H9 (cell line): ENCODE measurements at regions not wholly inside any gene's neighbourhood (a gene's known extent, or its start where the extent isn't known, plus 50 kb on each side); places are given as distances from the start of the nearest gene placed in this dataset.
A peak's percentile ranks its signal among the peaks of the same experiment; 100 is the strongest.

ENCODE experiments used
- DNase-seq: peaks from one replicate; pipeline ENCODE4 v3.0.0-alpha.2; 2017
- H2AFZ ChIP-seq: one replicate; pipeline ENCODE4 v1.6.1; 2013; ENCODE audit warnings: mild to moderate bottlenecking, low read length, control low read depth, moderate library complexity
- H2AK5ac ChIP-seq: 2 replicates; pipeline ENCODE4 v1.6.1; 2013; ENCODE audit warnings: low read length, control low read depth, mixed read lengths; ENCODE audit not compliant: insufficient read length
- H2BK120ac ChIP-seq: one replicate; pipeline ENCODE4 v1.6.1; 2013; ENCODE audit warnings: low read depth, mild to moderate bottlenecking, low read length, control low read depth, inconsistent platforms; ENCODE audit not compliant: poor library complexity, severe bottlenecking
- H2BK12ac ChIP-seq: 2 replicates; pipeline ENCODE4 v1.6.1; 2013; ENCODE audit warnings: low read length, control low read depth, mixed read lengths, low read depth; ENCODE audit not compliant: insufficient read length
- H2BK15ac ChIP-seq: 2 replicates; pipeline ENCODE4 v1.6.1; 2013; ENCODE audit warnings: low read depth, low read length, control low read depth
- H2BK20ac ChIP-seq: one replicate; pipeline ENCODE4 v1.6.1; 2013; ENCODE audit warnings: low read depth, mild to moderate bottlenecking, low read length, control low read depth, inconsistent platforms; ENCODE audit not compliant: poor library complexity, severe bottlenecking
- H2BK5ac ChIP-seq: 2 replicates; pipeline ENCODE4 v1.6.1; 2013; ENCODE audit warnings: low read length, control low read depth, mixed read lengths; ENCODE audit not compliant: insufficient read length
- H3K14ac ChIP-seq: 2 replicates; pipeline ENCODE4 v1.6.1; 2013; ENCODE audit warnings: low read length, control low read depth; ENCODE audit not compliant: insufficient read depth
- H3K18ac ChIP-seq: 2 replicates; pipeline ENCODE4 v1.6.1; 2013; ENCODE audit warnings: low read depth, mild to moderate bottlenecking, mixed read lengths, low read length, control low read depth; ENCODE audit not compliant: insufficient read length
- H3K23ac ChIP-seq: 2 replicates; pipeline ENCODE4 v1.6.1; 2013; ENCODE audit warnings: low read length, control low read depth, mixed read lengths, low read depth; ENCODE audit not compliant: insufficient read length
- H3K23me2 ChIP-seq: 2 replicates; pipeline ENCODE4 v1.6.1; 2013; ENCODE audit warnings: low read depth, mild to moderate bottlenecking, mixed read lengths, low read length, control low read depth; ENCODE audit not compliant: insufficient read length, poor library complexity, severe bottlenecking
- H3K27ac ChIP-seq: 2 replicates; pipeline ENCODE4 v1.5.1; 2013; ENCODE audit warnings: low read length, control low read depth, mixed read lengths, low read depth; ENCODE audit not compliant: insufficient read length
- H3K27me3 ChIP-seq: 2 replicates; pipeline ENCODE4 v1.6.1; 2013; ENCODE audit warnings: low read length, control low read depth, inconsistent platforms; ENCODE audit not compliant: insufficient read depth
- H3K4ac ChIP-seq: 2 replicates; pipeline ENCODE4 v1.6.1; 2013; ENCODE audit warnings: low read depth, mild to moderate bottlenecking, control low read depth, inconsistent platforms, low read length, moderate library complexity
- H3K4me1 ChIP-seq: 2 replicates; pipeline ENCODE4 v1.6.1; 2013; ENCODE audit warnings: low read length, control low read depth, inconsistent platforms; ENCODE audit not compliant: insufficient read depth
- H3K4me2 ChIP-seq: 2 replicates; pipeline ENCODE4 v1.6.1; 2013; ENCODE audit warnings: low read length, control low read depth, mixed read lengths; ENCODE audit not compliant: insufficient read length, insufficient read depth
- H3K56ac ChIP-seq: 2 replicates; pipeline ENCODE4 v1.6.1; 2013; ENCODE audit warnings: low read depth, mild to moderate bottlenecking, mixed read lengths, low read length, control low read depth; ENCODE audit not compliant: insufficient read length
- H3K79me1 ChIP-seq: 2 replicates; pipeline ENCODE4 v1.6.1; 2013; ENCODE audit warnings: low read depth, mild to moderate bottlenecking, moderate library complexity, low read length, control low read depth, inconsistent platforms; ENCODE audit not compliant: insufficient read depth, poor library complexity, severe bottlenecking
- H3K79me2 ChIP-seq: 2 replicates; pipeline ENCODE4 v1.6.1; 2013; ENCODE audit warnings: low read length, control low read depth, inconsistent platforms; ENCODE audit not compliant: insufficient read depth
- H3K9ac ChIP-seq: 2 replicates; pipeline ENCODE4 v1.6.1; 2013; ENCODE audit warnings: low read length, control low read depth, mixed read lengths; ENCODE audit not compliant: insufficient read length; ENCODE audit errors: extremely low read depth
- H3K9me3 ChIP-seq: one replicate; pipeline ENCODE4 v1.6.1; 2013; ENCODE audit warnings: low read depth, low read length, inconsistent platforms; ENCODE audit not compliant: control insufficient read depth
- H3T11ph ChIP-seq: one replicate; pipeline ENCODE4 v1.6.1; 2013; ENCODE audit warnings: mild to moderate bottlenecking, low read length, control low read depth, inconsistent platforms
- H4K20me1 ChIP-seq: one replicate; pipeline ENCODE4 v1.6.1; 2013; ENCODE audit not compliant: control insufficient read depth, insufficient read length, insufficient read depth
- H4K5ac ChIP-seq: 2 replicates; pipeline ENCODE4 v1.6.1; 2013; ENCODE audit warnings: low read depth, mild to moderate bottlenecking, mixed read lengths, low read length, control low read depth; ENCODE audit not compliant: insufficient read length
- H4K8ac ChIP-seq: replicated peaks from 2 replicates; pipeline ENCODE4 v1.6.1; 2013; ENCODE audit warnings: low read length, control low read depth, mixed read lengths, low read depth; ENCODE audit not compliant: insufficient read length
- H4K91ac ChIP-seq: 2 replicates; pipeline ENCODE4 v1.6.1; 2013; ENCODE audit warnings: low read depth, mild to moderate bottlenecking, moderate library complexity, mixed read lengths, low read length, control low read depth; ENCODE audit not compliant: insufficient read length
- H3K27ac Mint-ChIP-seq, 3 experiments: 2 replicates in 2 of 3; 3 replicates in 1 of 3; pipeline ENCODE4 v1.8.0; 2020 to 2021; ENCODE audit warnings: mixed read lengths in 3 of 3, mild to moderate bottlenecking in 1 of 3, moderate library complexity in 1 of 3
- H3K27me3 Mint-ChIP-seq: 2 replicates; pipeline ENCODE4 v1.8.0; 2021; ENCODE audit warnings: low read depth, mild to moderate bottlenecking, moderate library complexity, mixed read lengths
- H3K36me3 Mint-ChIP-seq, 3 experiments: 2 replicates in 2 of 3; 3 replicates in 1 of 3; pipeline ENCODE4 v1.8.0; 2020 to 2021; ENCODE audit warnings: low read depth in 3 of 3, mixed read lengths in 3 of 3; ENCODE audit not compliant: insufficient read depth in 1 of 3
- H3K4me1 Mint-ChIP-seq, 2 experiments: 2 replicates each; pipeline ENCODE4 v1.8.0; 2020; ENCODE audit warnings: mixed read lengths in 2 of 2
- H3K4me3 Mint-ChIP-seq, 2 experiments: 2 replicates in 1 of 2; 3 replicates in 1 of 2; pipeline ENCODE4 v1.8.0; 2020 to 2021; ENCODE audit warnings: mild to moderate bottlenecking in 2 of 2, mixed read lengths in 2 of 2, moderate library complexity in 1 of 2
- H3K9me3 Mint-ChIP-seq, 2 experiments: 2 replicates in 1 of 2; 3 replicates in 1 of 2; pipeline ENCODE4 v1.8.0; 2020; ENCODE audit warnings: mild to moderate bottlenecking in 2 of 2, mixed read lengths in 2 of 2, moderate library complexity in 1 of 2
- WGBS: extraction: QIAGEN DNeasy Blood & Tissue Kit; methylation state at CpG from one replicate; pipeline ENCODE4 v1.1.7; 2013; ENCODE audit warnings: missing lambda C conversion rate, low lambda C conversion rate, mixed read lengths; ENCODE audit not compliant: insufficient read length; ENCODE audit errors: extremely low coverage; 5-methylcytosine and 5-hydroxymethylcytosine counted together
- TF ChIP-seq, protein P1 (sequence below): fragments of 200-600 bp; sonication (generic); conservative IDR thresholded peaks from 3 replicates; pipeline ENCODE4 v1.8.0; 2021; ENCODE audit warnings: antibody characterized with exemption, mild to moderate bottlenecking

DNA sequence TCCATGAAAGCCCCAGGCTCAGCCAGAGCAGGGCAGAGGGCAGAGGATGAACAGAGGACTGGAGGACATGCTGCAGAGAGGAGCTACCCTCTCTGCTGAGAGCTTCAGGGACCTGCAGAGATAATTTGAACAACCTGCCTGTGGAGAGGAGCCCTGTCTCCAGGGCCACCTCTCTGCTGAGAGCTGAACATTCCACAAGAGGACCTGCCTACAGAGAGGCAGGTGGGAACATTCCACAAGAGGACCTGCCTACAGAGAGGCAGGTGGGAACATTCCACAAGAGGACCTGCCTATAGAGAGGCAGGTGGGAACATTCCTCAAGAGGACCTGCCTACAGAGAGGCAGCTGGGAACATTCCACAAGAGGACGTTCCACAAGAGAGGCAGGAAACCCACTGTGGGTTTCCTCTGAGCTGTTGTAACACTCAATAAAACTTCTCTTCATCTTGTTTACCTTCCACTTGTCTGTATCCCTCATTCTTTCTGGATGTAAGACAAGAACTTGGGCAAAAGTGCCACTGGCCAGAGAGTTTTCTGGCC lies 551.9 kb upstream of the CA10 start:
- no peak for DNase-seq
- no peaks in the 10 kb centered on the region for H3K23me2 ChIP-seq
- no peak overlapping the region for H3K4me3 Mint-ChIP-seq

More for the DNA sequence above, 551.9 kb upstream of the CA10 start:
- H3K27me3 ChIP-seq, result no peaks in the 10 kb centered on the region
- no peak overlapping the region for H2AK5ac ChIP-seq
- H3K27me3 Mint-ChIP-seq, result no peaks in the 10 kb centered on the region
- H4K20me1 ChIP-seq, result no peaks in the 10 kb centered on the region
- no peaks in the 10 kb centered on the region for H3K9me3 ChIP-seq
- no peak overlapping the region for H2BK5ac ChIP-seq
- H3K9ac ChIP-seq, result no peak overlapping the region
- TF ChIP-seq, protein P1, sequence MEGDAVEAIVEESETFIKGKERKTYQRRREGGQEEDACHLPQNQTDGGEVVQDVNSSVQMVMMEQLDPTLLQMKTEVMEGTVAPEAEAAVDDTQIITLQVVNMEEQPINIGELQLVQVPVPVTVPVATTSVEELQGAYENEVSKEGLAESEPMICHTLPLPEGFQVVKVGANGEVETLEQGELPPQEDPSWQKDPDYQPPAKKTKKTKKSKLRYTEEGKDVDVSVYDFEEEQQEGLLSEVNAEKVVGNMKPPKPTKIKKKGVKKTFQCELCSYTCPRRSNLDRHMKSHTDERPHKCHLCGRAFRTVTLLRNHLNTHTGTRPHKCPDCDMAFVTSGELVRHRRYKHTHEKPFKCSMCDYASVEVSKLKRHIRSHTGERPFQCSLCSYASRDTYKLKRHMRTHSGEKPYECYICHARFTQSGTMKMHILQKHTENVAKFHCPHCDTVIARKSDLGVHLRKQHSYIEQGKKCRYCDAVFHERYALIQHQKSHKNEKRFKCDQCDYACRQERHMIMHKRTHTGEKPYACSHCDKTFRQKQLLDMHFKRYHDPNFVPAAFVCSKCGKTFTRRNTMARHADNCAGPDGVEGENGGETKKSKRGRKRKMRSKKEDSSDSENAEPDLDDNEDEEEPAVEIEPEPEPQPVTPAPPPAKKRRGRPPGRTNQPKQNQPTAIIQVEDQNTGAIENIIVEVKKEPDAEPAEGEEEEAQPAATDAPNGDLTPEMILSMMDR, result no peak
- H3K18ac ChIP-seq, result no peak overlapping the region
- H4K91ac ChIP-seq, result no peak overlapping the region
- H2BK20ac ChIP-seq, result no peak overlapping the region
- no peaks in the 10 kb centered on the region for H3K79me2 ChIP-seq
- no peaks in the 10 kb centered on the region for H3K79me1 ChIP-seq
- H3K4me2 ChIP-seq, result no peak overlapping the region
- no peak overlapping the region for H3K23ac ChIP-seq
- H3T11ph ChIP-seq, result no peak overlapping the region
- no peak overlapping the region for H2BK120ac ChIP-seq
- peaks cover 0 to 5% of the 10 kb centered on the region in 2 experiments; a peak in 3 of 5 replicates for H3K9me3 Mint-ChIP-seq
- 0 out of 7 replicates have a peak overlapping the region, but pooled peaks of 1 of the 3 experiments have one; percentile 22 for H3K27ac Mint-ChIP-seq
- no peak overlapping the region for H3K27ac ChIP-seq
- no peaks in the 10 kb centered on the region for H3K4me1 ChIP-seq
- H3K4me1 Mint-ChIP-seq, result no peaks in the 10 kb centered on the region
- no peak overlapping the region for H3K4ac ChIP-seq
- H4K8ac ChIP-seq, result no peak overlapping the region
- H3K36me3 Mint-ChIP-seq, result no peaks in the 10 kb centered on the region; a peak in 1 of 7 replicates
- no CpG with 5 or more reads among the region's 1 CpG for WGBS
- no peak overlapping the region for H3K14ac ChIP-seq
- H2AFZ ChIP-seq, result no peak overlapping the region
- no peak overlapping the region for H2BK12ac ChIP-seq
- H4K5ac ChIP-seq, result no peak overlapping the region
- no peak overlapping the region for H2BK15ac ChIP-seq
- H3K56ac ChIP-seq, result no peak overlapping the region
